ENCODE measurements at regions not wholly inside any gene's neighbourhood (a gene's known extent, or its start where the extent isn't known, plus 50 kb on each side); places are given as distances from the start of the nearest gene placed in this dataset.

DNA sequence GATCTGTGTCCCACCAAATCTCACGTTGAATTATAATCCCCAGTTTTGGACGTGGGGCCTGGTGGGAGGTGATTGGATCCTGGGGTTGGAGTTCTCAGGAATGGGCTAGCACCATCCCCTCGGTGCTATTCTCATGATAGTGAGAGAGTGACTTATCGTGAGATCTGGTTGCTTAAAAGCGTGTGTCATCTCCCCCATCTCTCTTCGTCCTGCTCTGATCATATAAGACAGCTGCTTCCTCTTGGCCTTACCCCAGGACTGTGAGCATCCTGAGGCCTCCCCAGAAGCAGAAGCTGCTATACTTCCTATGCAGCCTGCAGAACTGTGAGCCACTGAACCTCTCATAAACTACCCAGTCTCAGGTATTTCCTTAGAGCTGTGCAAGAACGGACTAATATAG, 163.7 kb upstream of the NDUFV2 start:
- DNase-seq (ENCODE audit: low read depth in 1 of 2, low spot score in 2 of 2): no peak
- peaks cover 7 to 23% (median 13%) of the 10 kb centered on the region in 4 experiments; a peak in 6 of 7 replicates for H3K4me1 ChIP-seq (replicated peaks in 1 of 4; ENCODE audit: control insufficient read depth in 3 of 4, insufficient read depth in 4 of 4, low read length in 3 of 4)
- no peak for FAIRE-seq
- H3K23ac ChIP-seq (ENCODE audit: insufficient read length): no peak overlapping the region
- peak overlapping the region; percentile 92 for H2BK12ac ChIP-seq (ENCODE audit: low read depth, low read length)
- CTCF ChIA-PET (ENCODE audit: partially characterized antibody): interaction anchor here (1.5 kb wide), 1 partner anchor 9 kb away, joined by 5 read pairs; no protein-coding TSS in a partner anchor
- POLR2A ChIA-PET (ENCODE audit: partially characterized antibody): interaction anchor here (1.2 kb wide), 1 partner anchor 10 kb away, joined by 3 read pairs; no protein-coding TSS in a partner anchor
- H3K9ac ChIP-seq (replicated peaks in 1 of 4; ENCODE audit: extremely low read depth in 1 of 4, low read depth in 3 of 4, low read length in 3 of 4): no peak overlapping the region
- H3K36me3 ChIP-seq (ENCODE audit: control insufficient read depth in 2 of 4, insufficient read depth in 4 of 4, low read length in 3 of 4): no peaks in the 10 kb centered on the region
- H2BK120ac ChIP-seq (replicated peaks; ENCODE audit: low read depth, low read length): peak overlapping the region; percentile 66
- H4K20me1 ChIP-seq (replicated peaks in 1 of 2; ENCODE audit: control insufficient read depth in 1 of 2, insufficient read depth in 2 of 2, low read length in 2 of 2): no peaks in the 10 kb centered on the region
- no peaks in the 10 kb centered on the region for H3K79me1 ChIP-seq (ENCODE audit: low read depth, low read length)
- H4K5ac ChIP-seq (ENCODE audit: insufficient read length, low read depth, low read length): no peak overlapping the region
- peak overlapping the region; percentile 96 for H2AK5ac ChIP-seq (ENCODE audit: low read depth, low read length)
- H3K9me3 ChIP-seq (ENCODE audit: insufficient read depth in 2 of 2, low read depth in 1 of 2, low read length in 1 of 2): no peaks in the 10 kb centered on the region; a peak in 1 of 4 replicates
- peak overlapping the region; percentile 48 for H3K18ac ChIP-seq (ENCODE audit: extremely low read depth, low read length)
- H3K4me3 ChIP-seq (ENCODE audit: extremely low read depth in 1 of 4, insufficient read depth in 2 of 4, low read depth in 3 of 4, low read length in 4 of 4): no peak overlapping the region
- TF ChIP-seq EP300 (IDR thresholded peaks at IDR 0.05; ENCODE audit: borderline replicate concordance in 1 of 2, low read depth in 2 of 2, low read length in 2 of 2): no peak
- TF ChIP-seq GABPA (IDR thresholded peaks at IDR 0.05; ENCODE audit: borderline replicate concordance, insufficient read depth, low read length): no peak
- TF ChIP-seq MAX (IDR thresholded peaks at IDR 0.05): no peak
- TF ChIP-seq TAF1 (IDR thresholded peaks at IDR 0.05; ENCODE audit: low read depth, low read length): no peak
- TF ChIP-seq E2F6 (IDR thresholded peaks at IDR 0.05): no peak
- TF ChIP-seq JUND (IDR thresholded peaks at IDR 0.05; ENCODE audit: low read length): no peak
- no peak for TF ChIP-seq RBBP5 (IDR thresholded peaks at IDR 0.05; ENCODE audit: borderline replicate concordance, low read depth, low read length)
- TF ChIP-seq ZNF274 (IDR thresholded peaks at IDR 0.05; ENCODE audit: borderline replicate concordance, extremely low read depth, low read length): no peak
- no peak for TF ChIP-seq GTF2F1 (IDR thresholded peaks at IDR 0.05; ENCODE audit: borderline replicate concordance, low read depth, low read length)
- no peaks in the 10 kb centered on the region for H3K23me2 ChIP-seq (ENCODE audit: low read depth, low read length)
- H3K27ac ChIP-seq (ENCODE audit: low read depth, low read length): no peak overlapping the region
- peak overlapping the region; percentile 95 for H2BK20ac ChIP-seq (ENCODE audit: low read length)
- H2AFZ ChIP-seq (ENCODE audit: low read length): no peak overlapping the region
- H3K14ac ChIP-seq (ENCODE audit: insufficient read length): no peak overlapping the region
- H4K91ac ChIP-seq (replicated peaks; ENCODE audit: insufficient read length, low read length): no peak overlapping the region
- H3K56ac ChIP-seq (replicated peaks; ENCODE audit: insufficient read length, low read depth, low read length): no peak overlapping the region
- H2BK5ac ChIP-seq (ENCODE audit: low read depth, low read length): peak overlapping the region; percentile 60; the same call in 1 of the 2 replicates
- 0 out of 7 replicates have a peak, but pooled peaks cover 0 to under 1% (median 0%) of the 10 kb centered on the region in 4 experiments for H3K27me3 ChIP-seq (replicated peaks in 1 of 4; ENCODE audit: control insufficient read depth in 3 of 4, extremely low read depth in 1 of 4, insufficient read depth in 3 of 4, low read length in 3 of 4)
- no peak overlapping the region for H2BK15ac ChIP-seq (ENCODE audit: low read length)
- peak overlapping the region; percentile 81 for H3K4ac ChIP-seq (replicated peaks; ENCODE audit: insufficient read length, low read depth, low read length)
- H4K8ac ChIP-seq (ENCODE audit: extremely low read depth, insufficient read depth, low read length): no peak overlapping the region
- H3K4me2 ChIP-seq (ENCODE audit: insufficient read depth in 1 of 2, low read depth in 2 of 2, low read length in 2 of 2): no peak overlapping the region
- 85% methylated on average over 7 of the region's 7 CpGs; no CpG with 5 or more reads in 1 of the 2 experiments for WGBS, 2 experiments (ENCODE audit: extremely low coverage in 1 of 2, insufficient coverage in 1 of 2, insufficient read length in 1 of 2, insufficient replicate concordance in 2 of 2, low coverage in 1 of 2, low lambda C conversion rate in 2 of 2, missing lambda C conversion rate in 1 of 2)
- H3K79me2 ChIP-seq (ENCODE audit: control insufficient read depth in 1 of 2, insufficient read depth in 2 of 2, low read length in 2 of 2): no peaks in the 10 kb centered on the region

All from H1 (cell line).